Caco-2 (cell line): ENCODE measurements at regions not wholly inside any gene's neighbourhood (a gene's known extent, or its start where the extent isn't known, plus 50 kb on each side); places are given as distances from the start of the nearest gene placed in this dataset.

Source experiments
- BruUV-seq: library from RNA; stranded (reverse); fragments of 400-500 nt; replicated peaks from 2 replicates; lab custom pipeline; 2021; lab: Mats Ljungman, UMichigan
- CTCF ChIA-PET: fragments of 300-600 bp; sonication (Branson Sonifier 250); formaldehyde crosslinking; loops from one replicate; lab custom pipeline; 2022; ENCODE audit warnings: antibody characterized with exemption; lab: Charles Lee
- POLR2A ChIA-PET: fragments of 300-600 bp; sonication (Branson Sonifier 250); formaldehyde crosslinking; loops from one replicate; lab custom pipeline; 2022; ENCODE audit warnings: antibody characterized with exemption; lab: Charles Lee
- DNase-seq, 2 experiments: peaks; one replicate each; pipeline versions ENCODE4 v3.0.0 to v3.0.0-alpha.2; 2020 to 2022
- H3K27me3 ChIP-seq: replicated peaks from 2 replicates; pipeline ENCODE4 v1.6.0; 2011; ENCODE audit warnings: low read length; ENCODE audit not compliant: control insufficient read depth, insufficient read depth
- H3K36me3 ChIP-seq: 2 replicates; pipeline ENCODE4 v1.5.1; 2011; ENCODE audit warnings: low read length; ENCODE audit not compliant: control insufficient read depth, insufficient read depth
- H3K4me1 ChIP-seq: fragments of 250-450 bp; sonication (Bioruptor Pico); 2 replicates; pipeline ENCODE4 v1.5.1; 2020; ENCODE audit warnings: mild to moderate bottlenecking
- H3K4me3 ChIP-seq: 2 replicates; pipeline ENCODE4 v1.5.1; 2011; ENCODE audit warnings: low read depth, mild to moderate bottlenecking, control low read depth, low read length
- H3K9me3 ChIP-seq: fragments of 250-450 bp; sonication (Bioruptor Pico); 2 replicates; pipeline ENCODE4 v1.5.1; 2020; ENCODE audit warnings: mild to moderate bottlenecking, moderate library complexity
- H3K27ac Mint-ChIP-seq: one replicate; pipeline ENCODE4 v1.8.0; 2022; ENCODE audit warnings: mixed read lengths; ENCODE audit not compliant: unreplicated experiment
- H3K27me3 Mint-ChIP-seq: one replicate; pipeline ENCODE4 v1.8.0; 2022; ENCODE audit warnings: mixed read lengths; ENCODE audit not compliant: insufficient read depth, unreplicated experiment
- H3K36me3 Mint-ChIP-seq: one replicate; pipeline ENCODE4 v1.8.0; 2022; ENCODE audit warnings: mild to moderate bottlenecking, mixed read lengths; ENCODE audit not compliant: insufficient read depth, unreplicated experiment
- H3K4me1 Mint-ChIP-seq: one replicate; pipeline ENCODE4 v1.8.0; 2022; ENCODE audit warnings: low read depth, mixed read lengths; ENCODE audit not compliant: unreplicated experiment
- H3K4me3 Mint-ChIP-seq: one replicate; pipeline ENCODE4 v1.8.0; 2022; ENCODE audit warnings: mild to moderate bottlenecking, moderate library complexity, mixed read lengths; ENCODE audit not compliant: unreplicated experiment
- H3K9me3 Mint-ChIP-seq: one replicate; pipeline ENCODE4 v1.8.0; 2022; ENCODE audit warnings: mixed read lengths; ENCODE audit not compliant: unreplicated experiment
- intact Hi-C: fragments of 100-400 bp; cut with micrococcal nuclease; formaldehyde crosslinking; loops from one replicate; pipeline ENCODE4 v1.10.0; 2022; ENCODE audit not compliant: unreplicated experiment
- TF ChIP-seq, protein P1 (sequence below), 2 experiments: fragments of 200-600 bp in 1 of 2; IDR thresholded peaks; 1 replicate in 1 of 2; 2 replicates in 1 of 2; pipeline versions ENCODE4 v1.5.1 to v1.8.0; 2011 to 2022; ENCODE audit warnings: antibody characterized with exemption in 1 of 2, control low read depth in 1 of 2, inconsistent platforms in 1 of 2, low read depth in 1 of 2, low read length in 1 of 2, mild to moderate bottlenecking in 1 of 2, moderate library complexity in 1 of 2; ENCODE audit not compliant: insufficient read depth in 1 of 2, severe bottlenecking in 1 of 2, unreplicated experiment in 1 of 2

DNA sequence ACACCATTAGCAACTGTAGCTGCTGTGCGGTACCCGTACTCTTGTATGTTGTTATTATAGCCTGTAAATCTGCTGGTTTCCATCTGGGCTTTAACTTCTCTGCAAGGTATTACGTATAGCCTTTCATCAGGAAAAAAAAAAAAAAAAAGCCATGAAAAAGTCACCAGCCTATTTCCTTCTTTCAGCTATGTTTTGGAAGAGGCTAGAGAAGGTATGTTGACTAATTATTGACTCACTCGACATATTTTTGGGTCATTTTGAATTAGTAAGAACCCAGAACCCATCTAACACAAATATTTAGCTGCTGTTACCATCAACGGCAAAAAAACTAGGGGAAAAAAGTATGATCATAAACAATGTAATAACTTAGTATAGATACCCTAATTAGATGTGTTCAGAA, 1395.6 kb downstream of the SUCLG1 start:
- H3K4me1 Mint-ChIP-seq = peaks cover 10% of the 10 kb centered on the region
- Histone ChIP-seq H3K36me3 (no peaks in the 10 kb centered on the region; the same call in 1 of the 2 replicates), H3K9me3 (peaks cover 13% of the 10 kb centered on the region), H3K27me3 (no peaks in the 10 kb centered on the region), H3K4me3 (no peak overlapping the region), H3K4me1 (peaks cover 16% of the 10 kb centered on the region)
- H3K27ac Mint-ChIP-seq = no peak overlapping the region
- H3K27me3 Mint-ChIP-seq = no peaks in the 10 kb centered on the region
- CTCF ChIA-PET = no interaction called here
- no peak for DNase-seq
- TF ChIP-seq, protein P1, sequence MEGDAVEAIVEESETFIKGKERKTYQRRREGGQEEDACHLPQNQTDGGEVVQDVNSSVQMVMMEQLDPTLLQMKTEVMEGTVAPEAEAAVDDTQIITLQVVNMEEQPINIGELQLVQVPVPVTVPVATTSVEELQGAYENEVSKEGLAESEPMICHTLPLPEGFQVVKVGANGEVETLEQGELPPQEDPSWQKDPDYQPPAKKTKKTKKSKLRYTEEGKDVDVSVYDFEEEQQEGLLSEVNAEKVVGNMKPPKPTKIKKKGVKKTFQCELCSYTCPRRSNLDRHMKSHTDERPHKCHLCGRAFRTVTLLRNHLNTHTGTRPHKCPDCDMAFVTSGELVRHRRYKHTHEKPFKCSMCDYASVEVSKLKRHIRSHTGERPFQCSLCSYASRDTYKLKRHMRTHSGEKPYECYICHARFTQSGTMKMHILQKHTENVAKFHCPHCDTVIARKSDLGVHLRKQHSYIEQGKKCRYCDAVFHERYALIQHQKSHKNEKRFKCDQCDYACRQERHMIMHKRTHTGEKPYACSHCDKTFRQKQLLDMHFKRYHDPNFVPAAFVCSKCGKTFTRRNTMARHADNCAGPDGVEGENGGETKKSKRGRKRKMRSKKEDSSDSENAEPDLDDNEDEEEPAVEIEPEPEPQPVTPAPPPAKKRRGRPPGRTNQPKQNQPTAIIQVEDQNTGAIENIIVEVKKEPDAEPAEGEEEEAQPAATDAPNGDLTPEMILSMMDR (IDR thresholded peaks at IDR 0.05; ENCODE audit: insufficient read depth in 1 of 2, low read depth in 1 of 2, low read length in 1 of 2, severe bottlenecking in 1 of 2, unreplicated experiment in 1 of 2) = no peak
- no peak overlapping the region for H3K4me3 Mint-ChIP-seq
- H3K36me3 Mint-ChIP-seq = no peaks in the 10 kb centered on the region
- BruUV-seq = no TSS peak
- peaks cover 7% of the 10 kb centered on the region for H3K9me3 Mint-ChIP-seq
- intact Hi-C loops = no loop called here
- POLR2A ChIA-PET = no interaction called here

DNA sequence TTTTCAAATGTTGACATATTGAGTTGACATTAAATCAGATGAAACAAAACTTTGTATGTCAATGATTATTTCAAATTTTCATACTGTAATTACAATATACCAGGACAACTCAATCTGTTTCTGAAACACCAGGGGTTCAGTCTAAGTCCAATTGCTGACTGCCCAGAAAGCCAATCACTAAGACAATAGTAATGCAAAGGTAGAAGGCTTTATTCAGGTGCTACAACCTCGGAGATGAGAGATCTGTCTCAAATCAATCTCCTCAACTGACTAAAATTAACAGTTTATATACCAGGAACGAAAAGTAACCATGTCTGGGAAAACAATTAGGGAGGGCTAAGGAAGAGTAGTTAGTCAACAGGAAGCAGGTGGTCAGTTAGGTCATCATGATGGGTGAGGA, 1400.4 kb downstream of the SUCLG1 start:
- H3K27ac Mint-ChIP-seq = no peak overlapping the region
- Histone ChIP-seq H3K4me1 (no peaks in the 10 kb centered on the region), H3K27me3 (no peaks in the 10 kb centered on the region), H3K4me3 (no peak overlapping the region), H3K36me3 (no peaks in the 10 kb centered on the region; the same call in 1 of the 2 replicates), H3K9me3 (peaks cover 19% of the 10 kb centered on the region)
- TF ChIP-seq, protein P1 (IDR thresholded peaks at IDR 0.05; ENCODE audit: insufficient read depth in 1 of 2, low read depth in 1 of 2, low read length in 1 of 2, severe bottlenecking in 1 of 2, unreplicated experiment in 1 of 2) = no peak
- intact Hi-C loops = no loop called here
- BruUV-seq = no TSS peak
- no peak overlapping the region for H3K4me3 Mint-ChIP-seq
- H3K36me3 Mint-ChIP-seq = no peaks in the 10 kb centered on the region
- ChIA-PET CTCF (no interaction called here), POLR2A (no interaction called here)
- no peaks in the 10 kb centered on the region for H3K4me1 Mint-ChIP-seq
- peaks cover 14% of the 10 kb centered on the region for H3K9me3 Mint-ChIP-seq
- H3K27me3 Mint-ChIP-seq = no peaks in the 10 kb centered on the region
- no peak for DNase-seq

DNA sequence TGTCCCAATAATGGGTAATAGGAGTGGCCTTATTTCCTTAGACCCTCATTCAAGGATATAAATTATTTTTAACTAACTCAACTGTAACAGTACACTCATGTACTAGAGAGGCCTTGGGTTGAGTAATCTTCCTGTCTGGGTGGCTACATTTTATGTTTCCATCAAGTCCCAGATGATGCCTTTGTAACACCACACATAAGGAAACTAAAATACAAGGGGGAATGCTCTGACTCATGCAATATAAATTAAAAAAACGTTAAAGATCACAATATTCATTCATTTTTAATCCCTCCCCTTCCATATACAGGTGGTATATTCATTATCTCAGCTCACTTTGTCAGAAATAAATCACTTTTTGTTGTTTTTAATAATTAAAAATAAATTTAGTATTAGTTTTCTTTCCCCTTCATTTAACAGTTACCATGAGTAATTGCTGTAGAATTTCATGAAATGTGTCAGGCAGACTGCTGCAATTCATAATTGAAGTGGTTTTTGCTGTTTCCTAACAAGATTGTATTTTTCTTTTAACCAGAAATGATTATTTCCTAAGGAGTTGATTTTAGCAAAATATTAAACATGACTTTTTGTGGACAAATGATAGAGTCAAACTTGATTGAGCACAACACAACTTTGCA, 1403.6 kb downstream of the SUCLG1 start:
- Histone ChIP-seq H3K4me1 (peaks cover 9% of the 10 kb centered on the region; the same call in 1 of the 2 replicates), H3K9me3 (peaks cover 19% of the 10 kb centered on the region), H3K27me3 (no peaks in the 10 kb centered on the region), H3K4me3 (no peak overlapping the region), H3K36me3 (no peaks in the 10 kb centered on the region)
- TF ChIP-seq, protein P1 (IDR thresholded peaks at IDR 0.05; ENCODE audit: insufficient read depth in 1 of 2, low read depth in 1 of 2, low read length in 1 of 2, severe bottlenecking in 1 of 2, unreplicated experiment in 1 of 2) = no peak
- H3K4me1 Mint-ChIP-seq = peaks cover 8% of the 10 kb centered on the region
- H3K9me3 Mint-ChIP-seq = peaks cover 26% of the 10 kb centered on the region
- no peak overlapping the region for H3K27ac Mint-ChIP-seq
- ChIA-PET POLR2A (no interaction called here), CTCF (no interaction called here)
- BruUV-seq = no TSS peak
- no peak overlapping the region for H3K4me3 Mint-ChIP-seq
- no peak for DNase-seq
- H3K36me3 Mint-ChIP-seq = no peaks in the 10 kb centered on the region
- no peaks in the 10 kb centered on the region for H3K27me3 Mint-ChIP-seq
- intact Hi-C loops = no loop called here
